IMR-90 (cell line): ENCODE measurements at regions not wholly inside any gene's neighbourhood (a gene's known extent, or its start where the extent isn't known, plus 50 kb on each side); places are given as distances from the start of the nearest gene placed in this dataset.

Source experiments
- ATAC-seq: fragments of 200-7000 bp; cut with Tn5 transposase; 2 replicates; pipeline ENCODE4 v1.9.1; 2020; ENCODE audit warnings: low read depth, mild to moderate bottlenecking, moderate library complexity
- BruUV-seq: library from RNA; stranded (reverse); fragments of 400-500 nt; replicated peaks from 2 replicates; lab custom pipeline; 2021; lab: Mats Ljungman, UMichigan
- CTCF ChIA-PET: fragments of 300-600 bp; formaldehyde crosslinking; extraction: SDS; loops from one replicate; lab custom pipeline; 2021; ENCODE audit warnings: antibody characterized with exemption; lab: Yijun Ruan, JAX
- POLR2A ChIA-PET: fragments of 300-600 bp; sonication (Branson Sonifier 250); formaldehyde crosslinking; loops from one replicate; lab custom pipeline; 2022; ENCODE audit warnings: antibody characterized with exemption; ENCODE audit not compliant: unreplicated experiment; lab: Charles Lee
- DNase-seq: peaks from one replicate; pipeline ENCODE4 v3.0.0; 2013
- H2AFZ ChIP-seq: replicated peaks from 2 replicates; pipeline ENCODE3; 2013; ENCODE audit warnings: low read length, mild to moderate bottlenecking; ENCODE audit not compliant: poor library complexity
- H2AK5ac ChIP-seq: 2 replicates; pipeline ENCODE4 v1.6.1; 2013; ENCODE audit warnings: low read depth, low read length, inconsistent platforms
- H2AK9ac ChIP-seq: replicated peaks from 2 replicates; pipeline ENCODE3; 2013; ENCODE audit warnings: mild to moderate bottlenecking, low read depth, low read length, moderate library complexity; ENCODE audit not compliant: poor library complexity
- H2BK120ac ChIP-seq: 2 replicates; pipeline ENCODE4 v1.6.1; 2013; ENCODE audit warnings: low read depth, low read length, inconsistent platforms
- H2BK15ac ChIP-seq: 3 replicates; pipeline ENCODE4 v1.6.1; 2013; ENCODE audit warnings: low read depth, low read length, inconsistent platforms
- H2BK20ac ChIP-seq: 2 replicates; pipeline ENCODE4 v1.6.1; 2013; ENCODE audit warnings: low read depth, mild to moderate bottlenecking, inconsistent platforms, low read length, moderate library complexity
- H2BK5ac ChIP-seq: 2 replicates; pipeline ENCODE4 v1.6.1; 2013; ENCODE audit warnings: mild to moderate bottlenecking, low read depth, low read length, inconsistent platforms; ENCODE audit not compliant: poor library complexity, severe bottlenecking
- H3K14ac ChIP-seq: replicated peaks from 2 replicates; pipeline ENCODE4 v1.6.1; 2013; ENCODE audit warnings: low read depth, low read length, inconsistent platforms
- H3K18ac ChIP-seq: 2 replicates; pipeline ENCODE4 v1.6.1; 2013; ENCODE audit warnings: low read depth, low read length, control low read depth
- H3K23ac ChIP-seq: 2 replicates; pipeline ENCODE4 v1.6.1; 2013; ENCODE audit warnings: low read depth, low read length, inconsistent platforms
- H3K27ac ChIP-seq: 2 replicates; pipeline ENCODE4 v1.5.1; 2013; ENCODE audit warnings: mild to moderate bottlenecking, control low read depth, low read length; ENCODE audit not compliant: insufficient read depth
- H3K27me3 ChIP-seq: 2 replicates; pipeline ENCODE4 v1.6.1; 2013; ENCODE audit warnings: low read length; ENCODE audit not compliant: control insufficient read depth, insufficient read depth
- H3K36me3 ChIP-seq: 2 replicates; pipeline ENCODE4 v1.6.1; 2013; ENCODE audit warnings: low read length, mixed read lengths; ENCODE audit not compliant: control insufficient read depth, insufficient read depth
- H3K4ac ChIP-seq: 2 replicates; pipeline ENCODE4 v1.6.1; 2013; ENCODE audit warnings: low read depth, low read length, inconsistent platforms
- H3K4me1 ChIP-seq: 2 replicates; pipeline ENCODE4 v1.6.1; 2013; ENCODE audit warnings: low read length, mixed read lengths; ENCODE audit not compliant: control insufficient read depth, insufficient read depth
- H3K4me2 ChIP-seq: 2 replicates; pipeline ENCODE4 v1.6.1; 2013; ENCODE audit warnings: low read depth, mild to moderate bottlenecking, control low read depth, low read length, moderate library complexity
- H3K4me3 ChIP-seq: 2 replicates; pipeline ENCODE4 v1.5.1; 2013; ENCODE audit warnings: low read depth, mild to moderate bottlenecking, control low read depth, low read length, moderate library complexity; ENCODE audit not compliant: insufficient read depth
- H3K56ac ChIP-seq: 2 replicates; pipeline ENCODE4 v1.6.1; 2013; ENCODE audit warnings: low read length, inconsistent platforms; ENCODE audit not compliant: insufficient read depth; ENCODE audit errors: extremely low read depth
- H3K79me1 ChIP-seq, 2 experiments: 2 replicates each; pipeline ENCODE4 v1.6.1; 2013; ENCODE audit warnings: low read length in 2 of 2, inconsistent platforms in 1 of 2, low read depth in 1 of 2
- H3K9ac ChIP-seq: 2 replicates; pipeline ENCODE4 v1.6.1; 2013; ENCODE audit warnings: low read depth, low read length, control low read depth
- H3K9me1 ChIP-seq: 2 replicates; pipeline ENCODE4 v1.6.1; 2013; ENCODE audit warnings: low read length, inconsistent platforms; ENCODE audit not compliant: insufficient read depth
- H3K9me3 ChIP-seq: 2 replicates; pipeline ENCODE4 v1.6.1; 2013; ENCODE audit warnings: low read length; ENCODE audit not compliant: control insufficient read depth, insufficient read depth
- H4K20me1 ChIP-seq: 2 replicates; pipeline ENCODE4 v1.6.1; 2013; ENCODE audit warnings: low read length, inconsistent platforms; ENCODE audit not compliant: insufficient read depth
- H4K5ac ChIP-seq: 2 replicates; pipeline ENCODE4 v1.6.1; 2013; ENCODE audit warnings: mild to moderate bottlenecking, low read depth, low read length, control low read depth
- H4K8ac ChIP-seq, 2 experiments: 2 replicates each; pipeline ENCODE4 v1.6.1; 2013; ENCODE audit warnings: low read depth in 2 of 2, low read length in 2 of 2, control low read depth in 1 of 2, inconsistent platforms in 1 of 2
- H4K91ac ChIP-seq: 2 replicates; pipeline ENCODE4 v1.6.1; 2013; ENCODE audit warnings: low read depth, low read length, inconsistent platforms; ENCODE audit not compliant: insufficient read depth
- BHLHE40 ChIP-seq: fragments of 150-350 bp; IDR thresholded peaks from 2 replicates; pipeline ENCODE4 v1.6.1; 2016; ENCODE audit warnings: mild to moderate bottlenecking, low read depth, low read length
- CEBPB ChIP-seq: IDR thresholded peaks from 2 replicates; pipeline ENCODE4 v1.6.1; 2012; ENCODE audit warnings: low read depth, low read length, improper control_type of control experiment
- CHD1 ChIP-seq: IDR thresholded peaks from 2 replicates; pipeline ENCODE4 v1.6.1; 2012; ENCODE audit warnings: low read depth, low read length, improper control_type of control experiment
- CTCF ChIP-seq: conservative IDR thresholded peaks from 2 replicates; pipeline ENCODE4 v1.5.1; 2012; ENCODE audit warnings: mild to moderate bottlenecking, low read depth, low read length, improper control_type of control experiment
- ELK1 ChIP-seq: fragments of 150-350 bp; IDR thresholded peaks from 2 replicates; pipeline ENCODE4 v1.6.1; 2016; ENCODE audit warnings: low read depth, mild to moderate bottlenecking, low read length, moderate library complexity, borderline replicate concordance
- FOS ChIP-seq: fragments of 150-350 bp; IDR thresholded peaks from 2 replicates; pipeline ENCODE4 v1.6.1; 2016; ENCODE audit warnings: low read depth, low read length
- MAFK ChIP-seq: IDR thresholded peaks from 2 replicates; pipeline ENCODE4 v1.6.1; 2012; ENCODE audit warnings: low read depth, low read length, improper control_type of control experiment
- MXI1 ChIP-seq: IDR thresholded peaks from 2 replicates; pipeline ENCODE4 v1.6.1; 2012; ENCODE audit warnings: low read depth, mild to moderate bottlenecking, low read length, moderate library complexity, borderline replicate concordance
- NFE2L2 ChIP-seq: fragments of 150-350 bp; IDR thresholded peaks from 2 replicates; pipeline ENCODE4 v1.6.1; 2016; ENCODE audit warnings: low read depth, mild to moderate bottlenecking, low read length
- RFX5 ChIP-seq: IDR thresholded peaks from 2 replicates; pipeline ENCODE4 v1.8.0; 2012; ENCODE audit warnings: low read depth, mild to moderate bottlenecking, low read length, moderate library complexity
- WGBS, 2 experiments: methylation state at CpG; one replicate each; pipeline versions ENCODE4 v1.1.5 to v1.1.7; 2013; ENCODE audit warnings: missing lambda C conversion rate in 2 of 2; ENCODE audit not compliant: insufficient read length in 1 of 2; ENCODE audit errors: extremely low coverage in 2 of 2; 5-methylcytosine and 5-hydroxymethylcytosine counted together
- dilution Hi-C: fragments of 300-500 bp; cut with HindIII; formaldehyde crosslinking; loops from one replicate; pipeline ENCODE4 v1.14.3; 2018; ENCODE audit warnings: low sequenced_read_pairs; ENCODE audit not compliant: unreplicated experiment
- in situ Hi-C: fragments of 300-500 bp; cut with MboI; formaldehyde crosslinking; loops from 3 replicates; pipeline ENCODE4 v1.14.3; 2019; ENCODE audit warnings: low sequenced_read_pairs, inconsistent platforms, mixed read lengths
- intact Hi-C: fragments of 100-400 bp; cut with micrococcal nuclease; formaldehyde crosslinking; loops from 2 replicates; pipeline ENCODE4 v1.10.0; 2022

GRCh38 chr3:34475851-34476250 is 677.4 kb downstream of the PDCD6IP start:
- Histone ChIP-seq H3K4ac (no peak overlapping the region), H3K27ac (no peak overlapping the region), H4K91ac (no peak overlapping the region), H3K14ac (no peak overlapping the region), H4K8ac (no peak overlapping the region), H2BK5ac (no peak overlapping the region), H3K9me3 (peaks cover 4% of the 10 kb centered on the region; the same call in 1 of the 2 replicates), H3K56ac (no peak overlapping the region), H3K36me3 (no peaks in the 10 kb centered on the region), H2AK5ac (no peak overlapping the region), H2BK120ac (no peak overlapping the region), H4K5ac (no peak overlapping the region), H3K4me3 (no peak overlapping the region), H3K27me3 (no peaks in the 10 kb centered on the region), H3K18ac (no peak overlapping the region), H3K9ac (no peak overlapping the region), H2AK9ac (no peak overlapping the region), H3K9me1 (no peaks in the 10 kb centered on the region), H3K4me2 (no peak overlapping the region), H2AFZ (no peak overlapping the region), H4K20me1 (no peaks in the 10 kb centered on the region), H3K4me1 (no peaks in the 10 kb centered on the region), H2BK20ac (no peak overlapping the region), H3K79me1 (no peaks in the 10 kb centered on the region), H3K23ac (no peak overlapping the region), H2BK15ac (no peak overlapping the region)
- no TSS peak for BruUV-seq
- dilution Hi-C loops (no loop called here), intact Hi-C loops (no loop called here), in situ Hi-C loops (no loop called here)
- CTCF ChIA-PET: interaction anchor here (0.7 kb wide), 1 partner anchor 522 kb away, joined by 3 read pairs; no protein-coding TSS in a partner anchor
- WGBS, 2 experiments: no CpG with 5 or more reads among the region's 3 CpGs
- POLR2A ChIA-PET: no interaction called here
- TF ChIP-seq BHLHE40 (no peak), CTCF (no peak), NFE2L2 (no peak), CEBPB (no peak), RFX5 (no peak), ELK1 (no peak), MXI1 (no peak), MAFK (no peak), CHD1 (no peak), FOS (no peak)
- DNase-seq: no peak
- ATAC-seq: no peak
